KMS-11 (cell line): ENCODE measurements at regions not wholly inside any gene's neighbourhood (a gene's known extent, or its start where the extent isn't known, plus 50 kb on each side); places are given as distances from the start of the nearest gene placed in this dataset.

Experiments
- H2AFZ ChIP-seq: fragments of 200-600 bp; sonication (generic); 2 replicates; pipeline ENCODE4 v1.6.1; 2016; ENCODE audit warnings: antibody characterized with exemption, mixed run types, low read depth
- H3K27ac ChIP-seq: fragments of 200-600 bp; sonication (generic); 2 replicates; pipeline ENCODE4 v1.6.1; 2016; ENCODE audit warnings: mild to moderate bottlenecking, mixed run types
- H3K27me3 ChIP-seq: fragments of 200-600 bp; sonication (generic); 2 replicates; pipeline ENCODE4 v1.6.1; 2017; ENCODE audit warnings: mild to moderate bottlenecking, low read depth, mixed run types, moderate library complexity; ENCODE audit not compliant: insufficient read depth
- H3K36me3 ChIP-seq: fragments of 200-600 bp; sonication (generic); 2 replicates; pipeline ENCODE4 v1.6.1; 2017; ENCODE audit warnings: mild to moderate bottlenecking, mixed run types; ENCODE audit not compliant: insufficient read depth
- H3K4me1 ChIP-seq: fragments of 200-600 bp; sonication (generic); 2 replicates; pipeline ENCODE4 v1.6.1; 2016; ENCODE audit warnings: mild to moderate bottlenecking, low read depth, mixed run types; ENCODE audit not compliant: poor library complexity, severe bottlenecking
- H3K4me2 ChIP-seq: fragments of 200-600 bp; sonication (generic); 2 replicates; pipeline ENCODE4 v1.7.0; 2016; ENCODE audit warnings: mild to moderate bottlenecking, mixed run types
- H3K4me3 ChIP-seq: fragments of 200-600 bp; sonication (generic); IDR thresholded peaks from 2 replicates; pipeline ENCODE4 v1.6.1; 2017; ENCODE audit warnings: low read depth, low read length, mixed read lengths; ENCODE audit not compliant: insufficient read depth
- H3K79me2 ChIP-seq: fragments of 200-600 bp; sonication (generic); 2 replicates; pipeline ENCODE4 v1.6.1; 2016; ENCODE audit warnings: low read depth, mixed run types; ENCODE audit not compliant: insufficient read depth
- H3K9ac ChIP-seq: fragments of 200-600 bp; sonication (generic); 2 replicates; pipeline ENCODE4 v1.6.1; 2016; ENCODE audit warnings: mild to moderate bottlenecking, mixed run types
- H4K20me1 ChIP-seq: fragments of 200-600 bp; sonication (generic); 2 replicates; pipeline ENCODE4 v1.6.1; 2016; ENCODE audit warnings: mild to moderate bottlenecking, mixed run types; ENCODE audit not compliant: insufficient read depth
- CTCF ChIP-seq: fragments of 200-600 bp; sonication (generic); conservative IDR thresholded peaks from 2 replicates; pipeline ENCODE4 v1.6.1; 2017; ENCODE audit warnings: low read depth, mild to moderate bottlenecking, antibody characterized with exemption, low read length, moderate library complexity, mixed read lengths

GRCh38 chr4:36426741-36427140 lies 145.3 kb downstream of the DTHD1 start:
- TF ChIP-seq CTCF: no peak
- H3K27me3 ChIP-seq: no peaks in the 10 kb centered on the region
- no peak overlapping the region for H2AFZ ChIP-seq
- H3K4me2 ChIP-seq: no peak overlapping the region
- H3K79me2 ChIP-seq: no peaks in the 10 kb centered on the region
- no peak overlapping the region for H3K27ac ChIP-seq
- H3K4me1 ChIP-seq: no peaks in the 10 kb centered on the region
- H4K20me1 ChIP-seq: no peaks in the 10 kb centered on the region
- no peaks in the 10 kb centered on the region for H3K36me3 ChIP-seq
- no peak overlapping the region for H3K9ac ChIP-seq
- no peak overlapping the region for H3K4me3 ChIP-seq

GRCh38 chr4:36427696-36428095 lies 146.3 kb downstream of the DTHD1 start:
- no peaks in the 10 kb centered on the region for H3K79me2 ChIP-seq
- H3K36me3 ChIP-seq: no peaks in the 10 kb centered on the region
- H3K4me1 ChIP-seq: no peaks in the 10 kb centered on the region
- H2AFZ ChIP-seq: no peak overlapping the region
- H3K9ac ChIP-seq: no peak overlapping the region
- H3K4me3 ChIP-seq: no peak overlapping the region
- H3K4me2 ChIP-seq: no peak overlapping the region
- H3K27ac ChIP-seq: no peak overlapping the region
- no peaks in the 10 kb centered on the region for H4K20me1 ChIP-seq
- no peak for TF ChIP-seq CTCF
- H3K27me3 ChIP-seq: no peaks in the 10 kb centered on the region

- no peak for TF ChIP-seq CTCF
- no peaks in the 10 kb centered on the region for H3K4me1 ChIP-seq
- H3K27me3 ChIP-seq: no peaks in the 10 kb centered on the region
- H3K79me2 ChIP-seq: no peaks in the 10 kb centered on the region
- H3K9ac ChIP-seq: no peak overlapping the region
- no peaks in the 10 kb centered on the region for H3K36me3 ChIP-seq
- no peaks in the 10 kb centered on the region for H4K20me1 ChIP-seq
- H3K4me3 ChIP-seq: no peak overlapping the region
- H3K4me2 ChIP-seq: no peak overlapping the region
- H3K27ac ChIP-seq: no peak overlapping the region
- no peak overlapping the region for H2AFZ ChIP-seq
Measured at GRCh38 chr4:36432586-36432985, 151.2 kb downstream of the DTHD1 start.

- H3K4me3 ChIP-seq: no peak overlapping the region
- H3K79me2 ChIP-seq: no peaks in the 10 kb centered on the region
- no peak overlapping the region for H3K27ac ChIP-seq
- H3K4me2 ChIP-seq: no peak overlapping the region
- H3K36me3 ChIP-seq: no peaks in the 10 kb centered on the region
- H4K20me1 ChIP-seq: no peaks in the 10 kb centered on the region
- no peak for TF ChIP-seq CTCF
- no peak overlapping the region for H2AFZ ChIP-seq
- H3K4me1 ChIP-seq: no peaks in the 10 kb centered on the region
- no peak overlapping the region for H3K9ac ChIP-seq
- H3K27me3 ChIP-seq: no peaks in the 10 kb centered on the region
Measured at GRCh38 chr4:36439556-36439955, 158.1 kb downstream of the DTHD1 start.

GRCh38 chr4:36445480-36445879 lies 164.1 kb downstream of the DTHD1 start:
- Histone ChIP-seq H2AFZ (no peak overlapping the region), H4K20me1 (no peaks in the 10 kb centered on the region), H3K4me3 (no peak overlapping the region), H3K27ac (no peak overlapping the region), H3K4me2 (no peak overlapping the region), H3K4me1 (no peaks in the 10 kb centered on the region), H3K9ac (no peak overlapping the region), H3K36me3 (no peaks in the 10 kb centered on the region), H3K27me3 (no peaks in the 10 kb centered on the region), H3K79me2 (no peaks in the 10 kb centered on the region)
- no peak for TF ChIP-seq CTCF
